Mesenchymal stem cell (in vitro differentiated cells and primary cell): ENCODE measurements at regions not wholly inside any gene's neighbourhood (a gene's known extent, or its start where the extent isn't known, plus 50 kb on each side); places are given as distances from the start of the nearest gene placed in this dataset.

Experiments used
- DNase-seq: peaks from one replicate; pipeline ENCODE4 v3.0.0-alpha.2; 2013
- H2AFZ ChIP-seq: one replicate; pipeline ENCODE4 v1.6.1; 2013; ENCODE audit warnings: low read depth, mild to moderate bottlenecking, control low read depth, inconsistent platforms, low read length, moderate library complexity
- H2AK5ac ChIP-seq: 2 replicates; pipeline ENCODE4 v1.6.1; 2013; ENCODE audit warnings: low read length, moderate library complexity, mild to moderate bottlenecking, inconsistent platforms; ENCODE audit not compliant: severe bottlenecking
- H2BK120ac ChIP-seq: one replicate; pipeline ENCODE4 v1.6.1; 2013; ENCODE audit warnings: low read depth, mild to moderate bottlenecking, inconsistent platforms, low read length, moderate library complexity
- H2BK12ac ChIP-seq, 2 experiments: one replicate each; pipeline ENCODE4 v1.6.1; 2013; ENCODE audit warnings: inconsistent platforms in 2 of 2, low read length in 2 of 2, mild to moderate bottlenecking in 2 of 2, moderate library complexity in 2 of 2, control low read depth in 1 of 2
- H2BK15ac ChIP-seq: one replicate; pipeline ENCODE4 v1.6.1; 2013; ENCODE audit warnings: mild to moderate bottlenecking, low read depth, inconsistent platforms; ENCODE audit not compliant: poor library complexity, severe bottlenecking
- H2BK5ac ChIP-seq: 2 replicates; pipeline ENCODE4 v1.6.1; 2013; ENCODE audit warnings: low read depth, mild to moderate bottlenecking, low read length, control low read depth, inconsistent platforms; ENCODE audit not compliant: poor library complexity, severe bottlenecking
- H3K14ac ChIP-seq, 2 experiments: one replicate each; pipeline ENCODE4 v1.6.1; 2013; ENCODE audit warnings: inconsistent platforms in 2 of 2, low read length in 2 of 2, control low read depth in 1 of 2, mild to moderate bottlenecking in 1 of 2, moderate library complexity in 1 of 2
- H3K18ac ChIP-seq, 2 experiments: one replicate each; pipeline ENCODE4 v1.6.1; 2013; ENCODE audit warnings: inconsistent platforms in 2 of 2, low read length in 2 of 2, control low read depth in 1 of 2, low read depth in 1 of 2, mild to moderate bottlenecking in 1 of 2
- H3K23ac ChIP-seq, 2 experiments: one replicate each; pipeline ENCODE4 v1.6.1; 2013; ENCODE audit warnings: inconsistent platforms in 2 of 2, low read length in 2 of 2, mild to moderate bottlenecking in 2 of 2, moderate library complexity in 2 of 2, control low read depth in 1 of 2
- H3K27ac ChIP-seq: 2 replicates; pipeline ENCODE4 v1.5.1; 2013; ENCODE audit warnings: mild to moderate bottlenecking, moderate library complexity, low read length, control low read depth, inconsistent platforms; ENCODE audit not compliant: poor library complexity, severe bottlenecking
- H3K27me3 ChIP-seq, 2 experiments: 2 replicates each; pipeline versions ENCODE4 v1.6.1 to v1.7.0; 2013; ENCODE audit warnings: low read length in 2 of 2, mild to moderate bottlenecking in 2 of 2, moderate library complexity in 2 of 2, control low read depth in 1 of 2, inconsistent platforms in 1 of 2; ENCODE audit not compliant: control insufficient read depth in 1 of 2, insufficient read depth in 1 of 2
- H3K36me3 ChIP-seq, 2 experiments: 2 replicates each; pipeline versions ENCODE4 v1.6.1 to v1.7.0; 2013; ENCODE audit warnings: low read length in 2 of 2, control low read depth in 1 of 2, inconsistent platforms in 1 of 2, low read depth in 1 of 2, mild to moderate bottlenecking in 1 of 2; ENCODE audit not compliant: insufficient read depth in 2 of 2, control insufficient read depth in 1 of 2
- H3K4ac ChIP-seq, 2 experiments: one replicate each; pipeline ENCODE4 v1.6.1; 2013; ENCODE audit warnings: inconsistent platforms in 2 of 2, low read length in 2 of 2, mild to moderate bottlenecking in 2 of 2, moderate library complexity in 2 of 2, control low read depth in 1 of 2, low read depth in 1 of 2
- H3K4me1 ChIP-seq: 2 replicates; pipeline ENCODE4 v1.6.1; 2013; ENCODE audit warnings: low read depth, low read length, control low read depth; ENCODE audit not compliant: control insufficient read depth, insufficient read depth
- H3K4me2 ChIP-seq: 2 replicates; pipeline ENCODE4 v1.6.1; 2013; ENCODE audit warnings: low read length, mild to moderate bottlenecking, inconsistent platforms; ENCODE audit not compliant: poor library complexity, severe bottlenecking
- H3K4me3 ChIP-seq, 2 experiments: 2 replicates each; pipeline versions ENCODE4 v1.5.1 to v1.7.0; 2013; ENCODE audit warnings: low read length in 2 of 2, mild to moderate bottlenecking in 2 of 2, control low read depth in 1 of 2, low read depth in 1 of 2; ENCODE audit not compliant: insufficient read depth in 1 of 2
- H3K79me1 ChIP-seq: replicated peaks from 2 replicates; pipeline ENCODE4 v1.6.1; 2013; ENCODE audit warnings: mild to moderate bottlenecking, control low read depth, low read length, inconsistent platforms; ENCODE audit not compliant: poor library complexity, severe bottlenecking
- H3K9ac ChIP-seq: 2 replicates; pipeline ENCODE4 v1.7.0; 2013; ENCODE audit warnings: mild to moderate bottlenecking, low read length, moderate library complexity
- H3K9me3 ChIP-seq: 2 replicates; pipeline ENCODE4 v1.7.0; 2013; ENCODE audit warnings: mild to moderate bottlenecking, low read length; ENCODE audit not compliant: control insufficient read depth
- H4K8ac ChIP-seq: one replicate; pipeline ENCODE4 v1.6.1; 2013; ENCODE audit warnings: inconsistent platforms, mild to moderate bottlenecking, low read length, moderate library complexity
- H4K91ac ChIP-seq: one replicate; pipeline ENCODE4 v1.6.1; 2013; ENCODE audit warnings: mild to moderate bottlenecking, low read length, inconsistent platforms
- WGBS: methylation state at CpG from one replicate; pipeline ENCODE4 v1.1.7; 2013; ENCODE audit warnings: mixed read lengths; 5-methylcytosine and 5-hydroxymethylcytosine counted together

DNA sequence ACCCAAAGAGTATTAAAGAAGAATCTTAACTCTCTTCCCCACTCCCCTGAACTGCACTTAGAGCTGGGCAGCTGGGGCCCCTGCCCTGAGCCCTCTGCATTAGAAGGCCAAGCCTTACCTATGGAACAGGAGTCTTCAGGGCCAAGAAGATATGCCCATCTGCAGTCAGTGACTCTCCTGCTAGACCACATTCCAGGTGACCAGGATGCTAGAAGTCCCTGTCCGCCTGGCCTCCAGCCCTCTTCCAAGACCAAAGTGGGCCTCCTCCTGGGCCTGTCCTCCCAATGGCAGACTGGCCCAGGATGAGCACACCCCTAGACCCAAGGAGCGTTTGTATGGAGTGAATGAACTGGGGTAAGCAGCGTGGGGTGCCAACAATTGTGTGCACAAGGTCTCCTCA, 259.1 kb downstream of the LY86 start:
- H2AFZ ChIP-seq = no peak overlapping the region
- H3K4me1 ChIP-seq = peaks cover 4% of the 10 kb centered on the region
- H3K4me3 ChIP-seq = no peak overlapping the region
- no peak overlapping the region for H3K9ac ChIP-seq
- H3K23ac ChIP-seq = no peak overlapping the region
- H2BK120ac ChIP-seq = no peak overlapping the region
- H3K14ac ChIP-seq = no peak overlapping the region
- H3K27ac ChIP-seq = no peak overlapping the region
- H3K4ac ChIP-seq = no peak overlapping the region
- no peak overlapping the region for H2AK5ac ChIP-seq
- H3K4me2 ChIP-seq = no peak overlapping the region
- H4K91ac ChIP-seq = no peak overlapping the region
- no peak overlapping the region for H4K8ac ChIP-seq
- DNase-seq = no peak
- no peak overlapping the region for H2BK15ac ChIP-seq
- H3K18ac ChIP-seq = no peak overlapping the region
- no peak overlapping the region for H2BK5ac ChIP-seq
- peaks cover 0 to under 1% of the 10 kb centered on the region in 2 experiments for H3K27me3 ChIP-seq
- WGBS = 67% methylated on average over 3 of the region's 3 CpGs
- no peaks in the 10 kb centered on the region for H3K79me1 ChIP-seq
- H3K9me3 ChIP-seq = peaks cover 8% of the 10 kb centered on the region
- no peaks in the 10 kb centered on the region for H3K36me3 ChIP-seq
- peak overlapping the region in 1 of 2 experiments; percentile 47 for H2BK12ac ChIP-seq

DNA sequence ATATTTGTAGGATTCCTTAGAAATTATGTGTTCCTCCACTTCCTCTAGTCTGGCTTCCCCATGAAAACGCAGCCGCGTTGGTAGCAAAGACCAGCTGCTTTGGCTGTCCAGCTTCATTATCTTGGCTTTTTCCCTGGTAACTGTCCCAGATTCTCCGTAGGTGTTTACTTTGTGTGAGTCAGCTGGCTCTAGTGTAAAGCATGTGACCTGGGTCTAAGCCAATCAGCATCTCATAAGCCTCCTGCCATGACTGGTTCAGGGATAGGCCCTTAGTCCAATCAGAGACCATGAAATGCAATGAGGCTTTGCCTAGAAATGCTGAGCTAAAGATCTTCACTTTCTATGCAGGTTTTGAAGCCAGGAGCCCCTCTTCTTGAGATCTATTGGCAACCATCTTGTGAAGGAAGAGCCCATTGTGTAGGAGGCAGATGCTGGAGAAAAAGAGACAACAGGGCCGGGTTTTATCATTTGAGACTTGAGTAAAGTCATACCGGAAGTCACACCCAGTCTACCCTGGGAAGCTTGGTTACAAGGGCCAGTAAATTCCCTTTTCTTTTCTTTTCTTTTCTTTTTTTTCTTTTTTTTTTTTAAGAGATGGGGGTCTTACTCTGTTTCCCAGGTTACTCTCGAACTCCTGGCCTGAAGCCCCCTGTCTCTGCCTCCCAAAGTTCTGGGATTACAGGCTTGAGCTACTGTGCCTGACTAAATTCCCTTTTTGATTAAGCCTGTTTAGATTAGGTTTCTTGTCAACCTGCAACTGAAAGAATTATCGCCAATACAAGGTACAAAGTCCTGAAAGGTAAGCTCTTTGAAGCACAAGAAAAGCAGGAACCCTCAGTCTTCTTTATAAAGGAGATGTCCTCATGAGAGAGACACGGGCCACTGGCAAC, 256.5 kb upstream of the RREB1 start:
- no peaks in the 10 kb centered on the region for H3K79me1 ChIP-seq
- H3K36me3 ChIP-seq = no peaks in the 10 kb centered on the region
- H2AK5ac ChIP-seq = no peak overlapping the region
- H3K27ac ChIP-seq = peak overlapping the region; percentile 77
- 68% methylated on average over 9 of the region's 9 CpGs for WGBS
- peak overlapping the region; percentile 12 for H4K8ac ChIP-seq
- H3K27me3 ChIP-seq = peaks cover 0 to 3% of the 10 kb centered on the region in 2 experiments
- peak overlapping the region; percentile 71 for H2AFZ ChIP-seq
- H3K4me2 ChIP-seq = peak overlapping the region; percentile 42
- no peak overlapping the region for H3K23ac ChIP-seq
- no peak overlapping the region for H2BK12ac ChIP-seq
- no peaks in the 10 kb centered on the region for H3K9me3 ChIP-seq
- no peak overlapping the region for H3K4me3 ChIP-seq
- H3K9ac ChIP-seq = peak overlapping the region; percentile 35
- H4K91ac ChIP-seq = no peak overlapping the region
- H2BK5ac ChIP-seq = no peak overlapping the region
- no peak overlapping the region for H3K14ac ChIP-seq
- peaks cover 2% of the 10 kb centered on the region for H3K4me1 ChIP-seq
- peak overlapping the region; percentile 40 to 62 for H3K18ac ChIP-seq
- DNase-seq = peak; percentile 87
- H2BK120ac ChIP-seq = no peak overlapping the region
- H3K4ac ChIP-seq = peak overlapping the region in 1 of 2 experiments; percentile 37
- H2BK15ac ChIP-seq = no peak overlapping the region

GRCh38 chr6:6851949-6852261, 255.9 kb upstream of the RREB1 start:
- peaks cover 8% of the 10 kb centered on the region for H3K4me1 ChIP-seq
- no peaks in the 10 kb centered on the region for H3K9me3 ChIP-seq
- no peak overlapping the region for H4K91ac ChIP-seq
- no peaks in the 10 kb centered on the region for H3K36me3 ChIP-seq
- H2AFZ ChIP-seq = no peak overlapping the region
- no peak overlapping the region for H2BK12ac ChIP-seq
- no peak overlapping the region for H3K27ac ChIP-seq
- no peak overlapping the region for H3K4ac ChIP-seq
- H3K79me1 ChIP-seq = no peaks in the 10 kb centered on the region
- H3K23ac ChIP-seq = no peak overlapping the region
- no peak overlapping the region for H3K14ac ChIP-seq
- H2AK5ac ChIP-seq = no peak overlapping the region
- DNase-seq = no peak
- H3K27me3 ChIP-seq = peaks cover 2 to 3% of the 10 kb centered on the region in 2 experiments
- H2BK5ac ChIP-seq = no peak overlapping the region
- H3K9ac ChIP-seq = no peak overlapping the region
- 95% methylated on average over 2 of the region's 2 CpGs for WGBS
- H3K4me2 ChIP-seq = no peak overlapping the region
- no peak overlapping the region for H4K8ac ChIP-seq
- H3K18ac ChIP-seq = no peak overlapping the region
- H2BK120ac ChIP-seq = no peak overlapping the region
- no peak overlapping the region for H3K4me3 ChIP-seq
- H2BK15ac ChIP-seq = no peak overlapping the region
